DMS53 treated with DMSO at 0.1 percent for 48 hours (cell line): ENCODE measurements at regions not wholly inside any gene's neighbourhood (a gene's known extent, or its start where the extent isn't known, plus 50 kb on each side); places are given as distances from the start of the nearest gene placed in this dataset.

Experiments
- DNase-seq: peaks from one replicate; lab custom pipeline; 2025; ENCODE audit not compliant: unreplicated experiment; lab: John Stamatoyannopoulos, UW

DNA sequence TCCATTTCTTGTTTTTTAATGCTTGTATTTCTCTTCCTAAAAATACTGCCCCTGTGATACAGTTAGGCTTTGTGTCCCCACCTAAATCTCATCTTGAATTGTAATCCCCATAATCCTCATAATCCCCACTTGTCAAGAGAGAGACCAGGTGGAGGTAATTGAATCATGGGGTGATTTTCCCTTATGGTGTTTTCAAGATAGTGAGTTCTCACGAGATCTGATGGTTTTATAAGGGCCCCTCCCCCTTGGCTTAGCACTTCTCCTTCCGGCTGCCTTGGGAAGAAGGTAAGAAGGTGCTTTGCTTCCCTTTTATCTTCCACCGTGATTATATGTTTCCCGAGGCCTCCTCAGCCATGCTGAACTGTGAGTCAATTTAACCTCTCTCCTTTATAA lies 227.4 kb downstream of the MAN2A1 start:
- DNase-seq: no peak

DNA sequence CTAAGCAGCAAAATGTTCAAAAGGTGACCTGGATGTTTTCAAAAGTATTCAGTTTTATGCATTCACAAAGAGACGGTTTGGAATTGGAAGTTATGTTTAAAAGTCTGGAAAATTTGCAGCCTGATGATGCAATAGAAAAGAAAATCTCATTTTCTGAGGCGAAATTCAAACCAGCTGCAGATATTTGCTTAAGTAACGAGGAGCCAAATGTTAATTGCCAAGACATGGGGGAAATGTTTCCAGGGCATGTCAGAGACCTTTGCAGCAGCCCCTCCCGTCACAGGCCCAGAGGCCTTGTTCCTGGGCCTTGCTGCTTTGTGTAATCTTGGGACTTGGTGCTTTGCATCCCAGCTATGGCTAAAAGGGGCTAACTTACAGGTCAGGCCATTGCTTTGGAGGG lies 228.2 kb downstream of the MAN2A1 start:
- no peak for DNase-seq

DNA sequence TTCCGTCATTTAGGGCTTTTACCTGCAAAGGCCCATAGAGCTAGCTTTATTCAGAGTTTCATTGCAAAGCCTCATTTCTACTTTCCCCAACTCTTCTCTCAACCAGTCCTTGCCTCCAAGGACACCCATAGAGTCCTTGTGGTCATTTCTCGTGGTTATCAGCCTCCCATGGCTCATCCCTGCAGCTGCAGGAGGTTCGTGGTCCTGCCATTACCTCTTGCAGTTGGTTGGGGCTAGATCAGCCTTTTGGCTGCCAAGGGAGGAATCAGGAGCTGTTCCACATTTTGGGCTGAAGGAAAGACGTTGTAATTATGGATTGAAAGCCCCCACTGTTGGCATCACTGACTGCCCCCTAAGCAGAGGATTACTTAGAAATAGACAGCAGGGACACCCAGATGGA lies 231.0 kb downstream of the MAN2A1 start:
- no peak for DNase-seq

DNA sequence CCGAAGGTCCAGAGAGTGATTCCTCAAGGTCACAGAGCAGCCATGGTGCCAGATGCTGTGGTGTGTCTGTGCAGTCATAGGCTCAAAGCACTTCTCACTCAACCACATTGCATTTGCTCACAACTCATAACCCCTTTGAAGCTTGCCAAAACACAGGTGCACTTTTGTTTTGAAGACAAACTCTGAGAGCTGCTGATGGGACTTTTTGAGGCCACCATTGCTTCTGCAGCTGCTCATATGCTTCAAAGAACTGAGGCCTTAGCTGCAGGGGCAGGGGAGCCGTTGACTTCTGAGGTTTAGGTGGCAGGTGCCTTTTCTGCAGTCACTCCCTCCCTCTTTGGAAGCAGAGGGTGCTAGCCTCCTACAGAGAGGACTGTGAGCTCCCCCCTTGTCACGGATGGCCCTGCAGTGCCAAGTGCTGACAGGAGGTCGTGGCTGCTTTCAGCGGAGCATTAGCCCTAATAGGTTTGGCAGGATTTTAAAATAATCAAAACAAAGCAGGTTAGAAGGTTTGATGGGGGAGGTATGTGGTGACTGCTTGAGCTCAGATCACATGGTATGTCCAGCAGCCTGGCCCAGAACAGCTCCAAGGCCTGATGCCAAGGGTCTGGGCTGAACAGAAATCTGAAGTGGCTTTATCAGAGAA lies 232.1 kb downstream of the MAN2A1 start:
- no peak for DNase-seq

DNA sequence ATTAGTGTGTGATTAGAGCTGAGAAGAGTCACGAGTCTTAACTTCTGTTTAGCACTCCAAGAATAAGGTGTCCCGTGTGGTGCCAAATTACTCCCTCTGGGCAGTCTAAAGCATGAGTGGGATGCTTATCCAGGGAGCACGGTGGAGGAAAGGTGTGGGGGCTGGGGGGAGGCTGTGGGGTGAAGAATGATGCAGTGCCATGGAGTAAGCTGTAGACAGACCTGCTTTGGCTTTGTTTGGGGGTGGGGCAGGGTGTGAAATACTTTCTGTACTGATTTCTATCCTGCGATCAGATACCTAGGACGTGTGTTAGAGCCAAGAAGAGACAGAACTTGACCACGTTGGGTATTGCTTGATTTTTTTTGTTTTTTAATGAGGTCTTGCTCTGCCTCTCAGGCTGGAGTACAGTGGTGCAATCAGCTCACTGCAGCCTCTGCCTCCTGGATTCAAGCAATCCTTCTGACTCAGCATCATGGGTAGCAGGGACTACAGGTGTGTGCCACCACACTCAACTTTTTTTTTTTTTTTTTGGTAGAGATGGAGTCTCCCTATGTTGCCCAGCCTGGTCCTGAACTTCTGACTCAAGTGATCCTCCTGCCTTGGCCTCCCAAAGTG lies 232.8 kb downstream of the MAN2A1 start:
- no peak for DNase-seq

DNA sequence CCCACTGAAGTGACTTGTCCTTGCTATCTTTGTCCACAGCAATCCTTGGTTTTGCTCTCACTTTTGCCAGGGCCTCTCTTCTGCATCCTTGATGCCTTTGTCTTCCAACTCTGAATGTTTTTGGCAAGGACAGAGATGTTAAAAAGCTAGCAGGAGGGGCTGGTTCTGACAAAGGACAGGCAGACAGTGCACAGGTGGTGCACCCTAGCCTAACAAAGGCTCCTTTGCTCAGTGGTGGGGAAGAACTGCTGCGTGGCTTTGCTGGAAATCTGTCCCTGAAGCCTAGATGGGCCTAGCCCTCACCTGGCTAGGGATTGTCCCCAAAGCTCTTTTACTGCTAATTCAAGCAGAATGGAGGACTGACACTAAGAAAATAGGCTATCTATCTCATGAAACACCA lies 233.5 kb downstream of the MAN2A1 start:
- no peak for DNase-seq

DNA sequence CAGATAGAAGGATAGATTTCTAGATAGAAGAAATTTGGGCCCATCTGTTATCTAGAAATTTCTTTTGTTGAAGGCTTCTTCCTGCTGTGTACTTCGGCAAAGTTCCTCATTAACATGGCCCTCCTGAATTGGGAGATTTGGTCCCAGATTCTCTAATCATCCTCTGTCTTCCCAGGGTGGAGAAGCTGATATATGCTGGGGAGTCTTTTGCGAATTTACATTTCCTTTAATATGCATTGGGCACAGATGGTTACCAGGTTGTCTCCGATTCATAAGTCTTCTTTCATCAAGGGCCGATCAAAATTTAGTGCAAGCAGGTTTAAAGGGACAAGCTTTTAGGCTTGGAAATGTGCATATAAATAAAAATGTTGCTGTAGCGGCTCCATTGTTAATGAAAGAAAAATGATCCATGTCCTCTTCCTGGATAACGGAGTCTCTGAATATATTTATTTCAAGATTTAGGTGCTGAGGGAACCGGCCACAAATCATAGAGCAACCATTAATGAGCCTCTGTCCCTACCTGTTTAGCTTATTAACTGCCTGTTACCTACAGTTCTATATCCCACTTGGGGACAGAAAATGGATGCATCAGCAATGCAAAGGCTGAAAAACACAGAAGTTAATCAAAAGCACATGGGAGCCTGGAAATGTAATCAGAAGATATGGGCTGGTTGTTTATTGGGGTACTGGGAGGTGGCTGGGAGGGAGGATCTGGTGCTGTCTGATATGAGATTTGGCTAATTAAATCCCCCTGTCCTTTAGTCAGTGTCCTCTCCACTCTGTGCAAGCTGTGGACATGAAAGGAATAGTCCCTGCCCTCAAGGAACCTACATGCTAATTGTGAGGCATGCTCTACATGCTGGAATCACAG lies 234.7 kb downstream of the MAN2A1 start:
- no peak for DNase-seq

DNA sequence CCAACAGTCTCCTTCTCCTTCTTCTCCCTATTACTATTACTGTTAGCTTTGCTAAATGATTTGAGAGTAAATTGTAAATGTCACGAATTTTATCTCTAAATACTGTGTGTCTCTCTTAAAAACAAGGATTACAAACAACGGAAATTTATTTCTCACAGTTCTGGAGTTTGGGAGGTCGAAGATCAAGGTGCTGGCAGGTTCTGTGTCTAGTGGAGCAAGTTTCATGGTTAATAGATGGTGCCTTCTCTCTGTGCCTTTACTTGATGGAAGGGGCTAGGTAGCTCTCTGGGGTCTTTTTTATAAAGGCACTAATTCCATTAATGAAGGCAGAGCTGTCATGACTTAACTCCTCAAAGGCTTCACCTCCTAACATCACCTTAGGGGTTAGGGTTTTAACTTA lies 237.9 kb downstream of the MAN2A1 start:
- no peak for DNase-seq

DNA sequence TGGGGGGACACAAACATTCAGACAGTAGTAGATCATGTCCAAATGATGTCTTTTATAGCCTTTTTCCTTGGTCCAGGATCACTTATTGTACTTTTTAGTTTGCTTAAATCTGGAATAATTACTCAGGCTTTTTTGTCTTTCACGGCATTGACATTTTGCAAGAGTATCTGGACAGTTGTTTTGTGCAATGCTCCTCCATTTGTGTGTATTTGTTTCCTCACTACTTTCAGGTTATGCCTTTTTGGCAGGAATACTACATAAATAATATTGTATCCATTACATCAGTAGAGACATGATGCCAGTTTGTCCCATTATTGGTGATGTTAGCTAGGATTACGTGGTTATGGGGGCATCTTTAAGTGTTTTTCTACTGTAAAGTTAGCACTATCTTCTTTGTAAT lies 238.3 kb downstream of the MAN2A1 start:
- DNase-seq: no peak

DNA sequence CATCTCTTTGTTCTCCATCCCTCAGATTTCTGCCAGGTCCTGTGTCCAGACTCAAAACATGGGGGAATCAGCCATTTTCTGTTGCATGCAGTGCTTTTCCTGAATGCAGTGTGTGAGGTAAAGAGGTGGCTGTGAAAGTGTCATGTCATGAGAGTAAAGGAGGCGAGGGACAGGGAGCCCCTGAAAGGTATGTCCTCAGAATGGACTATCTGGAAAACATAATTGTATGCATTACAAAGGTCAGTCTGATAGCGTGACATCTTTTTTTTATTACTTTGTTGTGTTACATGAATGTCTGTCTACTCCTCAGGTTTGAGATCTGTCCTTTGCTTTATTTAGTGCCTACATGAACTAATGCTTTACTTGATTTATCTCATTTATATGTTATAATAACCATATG lies 239.1 kb downstream of the MAN2A1 start:
- DNase-seq: no peak

DNA sequence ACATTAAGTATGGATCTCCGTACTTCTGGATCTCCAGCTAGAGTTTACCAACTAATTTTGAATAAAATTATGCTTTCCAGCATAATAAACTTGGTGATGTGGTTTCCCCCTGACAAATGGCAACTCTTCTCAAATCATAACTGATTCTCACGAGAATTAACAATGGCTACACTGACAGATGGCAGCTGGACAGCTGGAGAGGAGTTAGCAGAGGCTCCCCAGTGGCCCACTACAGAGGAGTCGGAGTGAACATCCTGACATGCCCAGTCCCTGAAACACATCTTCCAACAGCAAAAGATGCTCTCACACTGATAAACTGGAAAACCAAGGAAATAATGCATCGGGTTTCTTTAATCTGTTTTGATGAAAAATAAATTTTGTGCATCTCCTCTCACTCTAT lies 239.6 kb downstream of the MAN2A1 start:
- DNase-seq: no peak

DNA sequence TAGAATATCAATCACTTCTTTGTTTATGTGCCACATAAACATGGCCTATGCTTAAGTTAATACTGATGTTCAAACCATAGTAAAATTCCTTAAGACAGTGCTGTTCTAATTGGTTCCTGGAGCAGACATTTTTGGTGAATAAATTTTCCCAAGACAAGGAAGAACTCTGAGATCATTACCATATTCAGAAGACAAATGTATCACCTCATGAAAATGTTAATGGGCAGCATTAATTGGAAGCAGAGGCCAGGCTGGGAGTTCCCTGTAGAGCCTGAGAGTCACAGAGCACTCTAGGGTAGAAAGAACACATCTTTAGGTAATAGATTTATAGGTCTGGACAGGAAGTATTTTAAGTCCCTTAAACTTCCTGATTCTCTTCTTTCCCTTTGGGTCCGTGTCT lies 240.2 kb downstream of the MAN2A1 start:
- no peak for DNase-seq

DNA sequence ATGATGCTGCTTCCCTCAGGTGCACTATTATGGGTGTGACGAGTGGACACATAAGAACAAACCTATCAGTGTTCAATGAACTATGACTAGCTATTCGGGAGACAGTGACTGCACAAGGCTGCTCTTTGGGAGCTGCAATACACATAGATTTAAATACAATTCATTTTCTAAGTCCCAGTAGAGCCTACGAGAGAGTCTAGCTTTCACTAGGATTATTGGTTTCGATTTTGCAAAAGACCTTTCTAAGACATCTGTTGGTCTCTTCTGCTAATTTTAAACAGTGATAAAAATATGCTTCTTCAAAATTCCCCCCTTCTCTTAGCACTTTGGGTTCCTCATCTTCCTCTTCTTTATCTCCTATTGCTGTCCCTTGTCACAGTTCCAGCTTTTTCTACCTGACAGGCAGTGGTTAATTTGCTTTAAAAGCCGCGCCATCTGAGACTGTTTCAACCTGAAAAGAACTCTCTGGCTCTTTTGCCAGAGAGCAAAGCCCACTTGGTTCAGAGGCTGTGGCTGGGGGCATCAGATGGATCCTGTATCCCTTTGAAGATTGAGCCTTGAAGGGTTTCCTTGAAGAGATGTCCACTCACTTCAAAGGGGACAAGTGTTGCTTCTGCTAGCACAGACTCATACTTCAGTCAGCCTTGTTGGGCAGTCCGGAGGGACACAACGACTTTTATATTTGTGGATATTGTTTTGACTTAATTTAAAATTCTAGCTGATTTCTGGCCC lies 241.5 kb downstream of the MAN2A1 start:
- no peak for DNase-seq

DNA sequence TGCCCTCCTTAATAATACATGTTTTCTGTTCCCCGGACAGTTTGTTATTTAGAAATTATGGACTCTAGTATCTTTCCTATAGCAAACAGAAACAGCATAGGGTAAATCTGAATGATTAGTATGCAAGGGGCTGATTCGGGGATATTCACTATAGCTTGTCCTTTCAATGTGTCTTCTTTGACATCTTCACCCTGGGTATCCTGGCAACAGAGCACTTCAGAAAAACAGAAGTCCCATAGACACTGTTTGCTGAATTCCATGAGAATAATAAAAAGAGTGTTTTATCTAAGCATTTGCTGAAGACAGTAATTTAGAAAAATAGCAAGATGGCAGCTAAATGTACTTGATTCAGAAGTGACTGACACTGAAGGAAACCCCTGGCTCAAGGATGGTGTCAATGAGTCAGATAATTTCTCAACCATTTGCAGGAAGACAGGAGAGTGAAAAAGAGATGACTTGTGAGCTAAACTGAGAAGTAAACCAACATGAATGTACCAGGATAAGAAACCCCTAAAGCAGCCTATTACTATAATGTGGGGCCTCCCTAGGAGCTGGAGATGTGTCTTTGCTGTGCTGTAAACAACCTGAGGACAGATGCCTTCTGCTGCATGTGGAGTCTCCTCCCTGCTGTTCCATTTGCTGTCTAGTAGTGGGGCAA lies 246.2 kb downstream of the MAN2A1 start:
- no peak for DNase-seq

DNA sequence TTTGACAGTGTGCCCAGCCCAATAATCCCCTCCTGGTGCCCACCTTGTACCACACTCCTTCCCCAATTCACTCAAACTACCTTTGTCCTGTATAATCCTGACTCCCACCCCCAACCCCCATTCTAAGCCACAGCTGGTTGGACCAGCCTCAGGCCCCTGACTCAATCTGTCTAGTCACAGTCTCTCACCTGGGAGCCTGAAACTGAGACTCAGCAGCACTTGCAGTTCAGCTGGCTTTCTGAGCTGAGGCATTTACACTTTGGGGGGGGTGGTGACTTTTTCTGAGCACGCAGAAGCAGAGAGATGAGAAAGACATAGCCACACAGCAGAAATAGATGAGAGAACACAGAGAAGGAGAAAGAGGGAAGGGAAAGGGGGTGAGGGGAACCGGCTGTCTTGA lies 247.3 kb downstream of the MAN2A1 start:
- DNase-seq: no peak

DNA sequence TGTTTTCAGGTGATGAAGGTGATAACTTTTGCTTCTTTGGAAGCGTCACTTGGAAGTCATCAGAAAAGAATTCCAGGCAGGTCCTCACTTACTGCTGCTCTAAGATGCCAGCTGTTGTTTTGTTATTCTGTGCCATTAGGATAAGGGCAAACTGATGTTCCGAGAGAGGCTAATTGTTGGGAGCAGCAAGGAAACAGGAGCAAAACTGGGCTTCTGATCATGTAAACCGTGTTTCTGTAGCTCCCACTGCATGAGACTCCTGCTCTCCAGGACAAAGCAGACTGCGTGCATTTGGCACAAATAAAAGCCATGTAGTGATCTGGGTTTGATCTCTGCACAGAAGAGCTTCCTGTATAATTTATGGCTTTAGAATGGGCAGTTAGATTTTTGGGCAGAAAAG lies 248.2 kb downstream of the MAN2A1 start:
- no peak for DNase-seq

DNA sequence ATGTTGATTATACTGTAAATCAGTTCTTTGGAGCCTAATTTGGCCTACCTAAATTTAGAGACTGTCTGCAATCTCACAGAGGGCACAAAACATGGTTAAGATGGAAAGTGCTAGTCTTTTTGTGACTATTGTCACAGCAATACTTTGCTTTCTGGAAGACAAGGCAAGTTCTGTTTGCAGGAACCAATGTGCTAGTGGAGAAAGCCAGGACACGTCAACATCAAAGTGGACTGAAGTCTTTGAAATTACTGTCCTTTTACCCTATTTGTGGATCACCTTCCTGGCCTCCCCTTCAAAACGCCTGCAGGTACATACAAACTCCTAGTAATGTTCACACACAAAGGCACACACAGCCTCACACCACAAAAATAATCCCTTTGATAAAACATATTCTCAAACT lies 248.7 kb downstream of the MAN2A1 start:
- no peak for DNase-seq

DNA sequence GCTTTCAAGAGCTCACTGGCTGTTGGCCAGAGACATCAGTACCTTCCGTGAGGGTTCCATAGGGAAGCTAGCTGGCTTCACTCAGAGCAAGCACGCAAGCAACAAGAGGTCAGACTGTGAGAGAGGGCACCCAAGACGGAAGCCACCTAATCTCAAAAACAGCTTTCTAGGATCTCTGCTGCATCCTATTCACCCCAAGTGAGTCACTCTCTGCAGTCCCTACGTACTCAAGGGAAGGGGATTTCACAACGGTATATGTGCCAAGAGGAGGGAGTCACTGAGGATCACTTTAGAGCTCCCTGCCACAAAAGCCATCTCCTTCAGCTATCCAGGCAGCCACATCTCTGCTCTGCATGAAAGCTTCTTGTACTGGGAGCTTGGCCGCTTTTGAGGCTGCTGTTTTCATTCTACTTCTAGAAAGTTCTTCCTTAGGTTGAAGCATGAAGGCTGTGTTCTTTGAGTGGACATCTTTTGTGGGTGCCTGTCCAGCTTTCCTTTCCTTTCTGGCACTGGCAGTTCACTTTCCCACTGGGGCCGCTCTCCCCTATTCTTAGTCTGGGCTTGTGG lies 249.5 kb downstream of the MAN2A1 start:
- no peak for DNase-seq

DNA sequence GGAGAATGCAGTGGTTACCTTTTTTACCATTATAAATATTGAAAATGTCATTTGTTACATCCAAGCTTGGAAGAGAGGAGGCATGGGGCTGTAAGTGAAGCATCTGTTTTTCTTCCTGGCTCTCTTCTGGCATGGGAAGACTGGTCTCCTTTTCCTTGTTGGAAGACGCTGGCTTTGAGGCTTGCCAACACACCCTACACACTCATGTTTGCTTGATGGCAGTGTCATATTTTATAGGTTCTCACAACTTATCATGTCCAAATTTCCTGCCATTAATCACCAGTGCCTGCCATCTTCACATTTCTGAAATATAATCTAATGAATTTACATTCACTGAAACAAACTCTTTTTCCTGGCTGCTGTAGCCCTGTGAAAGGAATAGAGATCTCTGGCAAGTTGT lies 252.9 kb downstream of the MAN2A1 start:
- no peak for DNase-seq

DNA sequence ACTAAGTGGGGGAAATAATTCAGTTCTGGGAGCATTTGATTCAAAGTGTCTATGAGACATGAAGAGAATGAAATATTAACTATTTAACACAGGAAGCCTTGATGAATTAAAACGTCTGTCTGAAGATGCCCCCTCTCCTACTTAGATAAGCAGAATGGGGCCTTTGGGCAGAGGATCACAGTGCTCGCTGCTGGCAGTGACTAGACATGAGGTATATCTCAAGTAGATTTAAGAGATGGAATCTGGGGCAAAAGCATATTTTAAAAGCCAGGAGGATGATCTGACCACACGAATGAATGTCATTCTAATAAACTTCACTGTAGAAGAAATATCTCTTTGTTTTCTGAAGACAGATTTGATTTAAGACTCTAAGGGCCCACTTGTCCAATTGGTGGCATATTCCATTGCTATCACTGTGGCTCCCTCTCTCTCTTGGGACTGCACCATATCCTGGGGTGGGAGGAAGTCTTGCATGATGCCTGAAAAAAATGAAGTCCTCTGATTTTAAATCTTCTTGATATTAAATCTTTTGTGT lies 254.0 kb downstream of the MAN2A1 start:
- DNase-seq: no peak

DNA sequence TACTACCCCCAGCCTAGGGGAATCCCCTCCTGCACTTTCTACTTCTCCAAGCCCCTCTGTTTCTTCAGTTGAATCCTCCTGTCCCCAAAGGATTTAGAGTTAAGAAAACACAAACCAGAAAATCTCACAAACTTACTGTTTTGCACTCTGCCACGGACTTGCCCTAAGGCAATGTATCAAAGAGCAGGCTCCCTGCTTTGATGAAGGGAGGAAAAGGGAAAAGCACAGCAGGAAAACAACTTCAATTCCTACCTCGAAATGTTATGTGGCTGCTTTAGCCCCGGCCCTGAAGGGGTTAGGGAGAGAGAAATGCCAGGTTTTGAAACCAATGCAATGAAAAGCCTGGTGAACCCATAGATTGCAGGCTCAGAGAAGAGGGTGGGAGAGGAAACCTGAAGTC lies 254.7 kb downstream of the MAN2A1 start:
- no peak for DNase-seq
